A549 (cell line): ENCODE measurements at regions not wholly inside any gene's neighbourhood (a gene's known extent, or its start where the extent isn't known, plus 50 kb on each side); places are given as distances from the start of the nearest gene placed in this dataset.

Experiments
- CBX8 ChIP-seq: fragments of 200-600 bp; sonication (generic); IDR thresholded peaks from 2 replicates; pipeline ENCODE4 v1.6.1; 2016
- CHD2 ChIP-seq: fragments of 150-350 bp; IDR thresholded peaks from 2 replicates; pipeline ENCODE4 v1.6.1; 2014; ENCODE audit warnings: low read length; ENCODE audit not compliant: partially characterized antibody
- CHD4 ChIP-seq: fragments of 200-600 bp; sonication (generic); IDR thresholded peaks from 2 replicates; pipeline ENCODE4 v1.6.1; 2016; ENCODE audit warnings: antibody characterized with exemption, mild to moderate bottlenecking, borderline replicate concordance
- EP300 ChIP-seq, 2 experiments: fragments of >200 bp; sonication (Bioruptor Twin); formaldehyde crosslinking; IDR thresholded peaks; 2 replicates in 1 of 2; 3 replicates in 1 of 2; pipeline ENCODE4 v1.6.1; 2016 to 2017
- HOXA7 ChIP-seq: fragments of 250-450 bp; sonication (Bioruptor Pico); IDR thresholded peaks from 2 replicates; pipeline ENCODE4 v1.5.0; 2020; ENCODE audit warnings: mild to moderate bottlenecking, moderate library complexity
- JUN ChIP-seq, 2 experiments: fragments of >200 bp; sonication (Bioruptor Twin); formaldehyde crosslinking; IDR thresholded peaks; 2 replicates in 1 of 2; 3 replicates in 1 of 2; pipeline ENCODE4 v1.6.1; 2016 to 2017
- MYC ChIP-seq: IDR thresholded peaks from 2 replicates; pipeline ENCODE4 v1.6.1; 2012; ENCODE audit warnings: mild to moderate bottlenecking, inconsistent platforms, low read length, improper control_type of control experiment, borderline replicate concordance
- POLR2A ChIP-seq: IDR thresholded peaks from 2 replicates; pipeline ENCODE4 v1.6.1; 2012; ENCODE audit warnings: mild to moderate bottlenecking, low read length
- RAD21 ChIP-seq, 2 experiments: fragments of >200 bp in 1 of 2; sonication (Bioruptor Twin) in 1 of 2; formaldehyde crosslinking in 1 of 2; IDR thresholded peaks in 1 of 2; conservative IDR thresholded peaks in 1 of 2; 2 replicates in 1 of 2; 3 replicates in 1 of 2; pipeline ENCODE4 v1.6.1; 2012 to 2018; ENCODE audit warnings: inconsistent platforms in 1 of 2
- RFX5 ChIP-seq: fragments of 450-650 bp; IDR thresholded peaks from 2 replicates; pipeline ENCODE4 v1.7.1; 2014; ENCODE audit warnings: antibody characterized with exemption, mild to moderate bottlenecking, moderate library complexity
- RNF2 ChIP-seq: fragments of 200-600 bp; sonication (generic); IDR thresholded peaks from 2 replicates; pipeline ENCODE4 v1.6.1; 2016; ENCODE audit warnings: low read depth, mild to moderate bottlenecking, antibody characterized with exemption, moderate library complexity, borderline replicate concordance
- TF ChIP-seq, protein P1 (sequence below): fragments of >200 bp; sonication (Bioruptor Twin); formaldehyde crosslinking; IDR thresholded peaks from 3 replicates; pipeline ENCODE4 v1.5.1; 2016
- TF ChIP-seq, protein P2 (sequence below): fragments of 150-350 bp; IDR thresholded peaks from 2 replicates; pipeline ENCODE4 v1.6.1; 2014; ENCODE audit warnings: low read depth, mild to moderate bottlenecking, low read length

DNA sequence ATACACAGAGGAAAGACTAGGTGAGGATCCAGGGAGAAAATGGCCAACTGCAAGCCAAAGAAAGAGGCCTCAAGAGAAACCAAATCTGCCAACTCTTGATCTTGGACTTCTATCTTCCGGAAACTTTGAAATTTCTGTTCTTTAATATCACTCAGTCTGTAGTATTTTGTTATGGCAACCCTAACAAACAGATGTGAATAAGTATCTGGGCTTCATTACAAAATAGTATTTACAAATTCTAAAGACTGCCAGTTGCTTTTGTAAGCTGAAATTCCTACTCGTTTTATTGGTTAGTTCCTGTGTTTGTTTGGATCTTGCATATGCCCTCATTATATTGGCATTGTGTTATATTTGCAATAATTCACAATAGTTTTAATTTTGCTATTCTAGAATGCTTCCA, 143.2 kb upstream of the USP15 start:
- TF ChIP-seq, protein P1, sequence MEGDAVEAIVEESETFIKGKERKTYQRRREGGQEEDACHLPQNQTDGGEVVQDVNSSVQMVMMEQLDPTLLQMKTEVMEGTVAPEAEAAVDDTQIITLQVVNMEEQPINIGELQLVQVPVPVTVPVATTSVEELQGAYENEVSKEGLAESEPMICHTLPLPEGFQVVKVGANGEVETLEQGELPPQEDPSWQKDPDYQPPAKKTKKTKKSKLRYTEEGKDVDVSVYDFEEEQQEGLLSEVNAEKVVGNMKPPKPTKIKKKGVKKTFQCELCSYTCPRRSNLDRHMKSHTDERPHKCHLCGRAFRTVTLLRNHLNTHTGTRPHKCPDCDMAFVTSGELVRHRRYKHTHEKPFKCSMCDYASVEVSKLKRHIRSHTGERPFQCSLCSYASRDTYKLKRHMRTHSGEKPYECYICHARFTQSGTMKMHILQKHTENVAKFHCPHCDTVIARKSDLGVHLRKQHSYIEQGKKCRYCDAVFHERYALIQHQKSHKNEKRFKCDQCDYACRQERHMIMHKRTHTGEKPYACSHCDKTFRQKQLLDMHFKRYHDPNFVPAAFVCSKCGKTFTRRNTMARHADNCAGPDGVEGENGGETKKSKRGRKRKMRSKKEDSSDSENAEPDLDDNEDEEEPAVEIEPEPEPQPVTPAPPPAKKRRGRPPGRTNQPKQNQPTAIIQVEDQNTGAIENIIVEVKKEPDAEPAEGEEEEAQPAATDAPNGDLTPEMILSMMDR, result no peak
- TF ChIP-seq CHD2 (no peak), EP300 (IDR thresholded peaks at IDR 0.05) (no peak), CHD4 (no peak), MYC (no peak), RFX5 (no peak), RAD21 (conservative IDR thresholded peaks at IDR 0.05 in 1 of 2, IDR thresholded peaks at IDR 0.05 in 1 of 2) (no peak), JUN (IDR thresholded peaks at IDR 0.05) (no peak), CBX8 (no peak), HOXA7 (CRISPR knock-in tag) (no peak), POLR2A (no peak), RNF2 (no peak)
- TF ChIP-seq, protein P2, sequence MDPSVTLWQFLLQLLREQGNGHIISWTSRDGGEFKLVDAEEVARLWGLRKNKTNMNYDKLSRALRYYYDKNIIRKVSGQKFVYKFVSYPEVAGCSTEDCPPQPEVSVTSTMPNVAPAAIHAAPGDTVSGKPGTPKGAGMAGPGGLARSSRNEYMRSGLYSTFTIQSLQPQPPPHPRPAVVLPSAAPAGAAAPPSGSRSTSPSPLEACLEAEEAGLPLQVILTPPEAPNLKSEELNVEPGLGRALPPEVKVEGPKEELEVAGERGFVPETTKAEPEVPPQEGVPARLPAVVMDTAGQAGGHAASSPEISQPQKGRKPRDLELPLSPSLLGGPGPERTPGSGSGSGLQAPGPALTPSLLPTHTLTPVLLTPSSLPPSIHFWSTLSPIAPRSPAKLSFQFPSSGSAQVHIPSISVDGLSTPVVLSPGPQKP, result no peak
